PC-3 (cell line): ENCODE measurements at regions not wholly inside any gene's neighbourhood (a gene's known extent, or its start where the extent isn't known, plus 50 kb on each side); places are given as distances from the start of the nearest gene placed in this dataset.

Experiments
- ATAC-seq: fragments of 200-7000 bp; cut with Tn5 transposase; 2 replicates; pipeline ENCODE4 v1.9.1; 2020; ENCODE audit warnings: mild to moderate bottlenecking, moderate library complexity
- BruUV-seq: library from RNA; stranded (reverse); fragments of 400-500 nt; replicated peaks from 2 replicates; lab custom pipeline; 2021; lab: Mats Ljungman, UMichigan
- CTCF ChIA-PET: fragments of 300-600 bp; sonication (Branson Sonifier 250); formaldehyde crosslinking; loops from one replicate; lab custom pipeline; 2022; ENCODE audit warnings: antibody characterized with exemption; lab: Charles Lee
- POLR2A ChIA-PET: fragments of 300-600 bp; sonication (Branson Sonifier 250); formaldehyde crosslinking; loops from one replicate; lab custom pipeline; 2022; ENCODE audit warnings: antibody characterized with exemption; ENCODE audit not compliant: unreplicated experiment; lab: Charles Lee
- DNase-seq: peaks from one replicate; pipeline ENCODE4 v3.0.0-alpha.2; 2015
- H2AFZ ChIP-seq: fragments of 300-600 bp; sonication (generic); 2 replicates; pipeline ENCODE4 v1.6.0; 2016; ENCODE audit warnings: antibody characterized with exemption, low read length
- H3F3A ChIP-seq: fragments of 300-600 bp; sonication (generic); one replicate; pipeline ENCODE4 v1.6.0; 2017; ENCODE audit warnings: antibody characterized with exemption, low read length, control low read depth, mild to moderate bottlenecking; ENCODE audit not compliant: unreplicated experiment
- H3K27ac ChIP-seq: fragments of 300-600 bp; sonication (generic); 2 replicates; pipeline ENCODE4 v1.5.1; 2016; ENCODE audit warnings: mild to moderate bottlenecking, low read length
- H3K27me3 ChIP-seq: fragments of 300-600 bp; sonication (generic); 2 replicates; pipeline ENCODE4 v1.6.1; 2016; ENCODE audit warnings: low read length, mixed read lengths
- H3K36me3 ChIP-seq: fragments of 300-600 bp; sonication (generic); 2 replicates; pipeline ENCODE4 v1.6.1; 2016; ENCODE audit warnings: low read depth, mixed run types, low read length, mixed read lengths
- H3K4me1 ChIP-seq: fragments of 300-600 bp; sonication (generic); 2 replicates; pipeline ENCODE4 v1.5.1; 2016; ENCODE audit warnings: low read length; ENCODE audit not compliant: insufficient read depth
- H3K4me2 ChIP-seq: fragments of 300-600 bp; sonication (generic); 2 replicates; pipeline ENCODE4 v1.6.0; 2016; ENCODE audit warnings: low read length
- H3K4me3 ChIP-seq: fragments of 300-600 bp; sonication (generic); 2 replicates; pipeline ENCODE4 v1.5.1; 2016; ENCODE audit warnings: mild to moderate bottlenecking, low read length, mixed read lengths
- H3K79me2 ChIP-seq: fragments of 300-600 bp; sonication (generic); 2 replicates; pipeline ENCODE4 v1.6.1; 2017; ENCODE audit warnings: low read length, mixed read lengths
- H3K9ac ChIP-seq: fragments of 300-600 bp; sonication (generic); 2 replicates; pipeline ENCODE4 v1.6.0; 2016; ENCODE audit warnings: mild to moderate bottlenecking, low read length
- H3K9me2 ChIP-seq: fragments of 300-600 bp; sonication (generic); replicated peaks from 2 replicates; pipeline ENCODE4 v1.6.1; 2016; ENCODE audit warnings: mixed run types, low read length, mixed read lengths
- H3K9me3 ChIP-seq: fragments of 300-600 bp; sonication (generic); 2 replicates; pipeline ENCODE4 v1.6.1; 2016; ENCODE audit warnings: low read length, mixed read lengths
- H4K20me1 ChIP-seq: fragments of 300-600 bp; sonication (generic); 2 replicates; pipeline ENCODE4 v1.6.1; 2016; ENCODE audit warnings: low read length, mixed read lengths
- CTCF ChIP-seq: fragments of 300-600 bp; sonication (generic); conservative IDR thresholded peaks from 2 replicates; pipeline ENCODE4 v1.5.1; 2017; ENCODE audit warnings: antibody characterized with exemption, low read depth, mild to moderate bottlenecking, low read length
- EZH2 ChIP-seq: fragments of 300-600 bp; sonication (generic); IDR thresholded peaks from one replicate; pipeline ENCODE4 v1.6.1; 2017; ENCODE audit warnings: antibody characterized with exemption, mild to moderate bottlenecking, low read length; ENCODE audit not compliant: unreplicated experiment
- EZH2phosphoT487 ChIP-seq: fragments of 300-600 bp; sonication (generic); IDR thresholded peaks from 2 replicates; pipeline ENCODE4 v1.6.1; 2018; ENCODE audit warnings: mild to moderate bottlenecking, antibody characterized with exemption, low read length, borderline replicate concordance
- intact Hi-C: fragments of 100-400 bp; cut with micrococcal nuclease; formaldehyde crosslinking; loops from 2 replicates; pipeline ENCODE4 v1.9.0; 2023

- no peaks in the 10 kb centered on the region for H3K9me2 ChIP-seq
- no peak overlapping the region for H3K4me3 ChIP-seq
- peaks cover 6% of the 10 kb centered on the region; the same call in 1 of the 2 replicates for H3K4me1 ChIP-seq
- H3K9me3 ChIP-seq = no peaks in the 10 kb centered on the region
- no peaks in the 10 kb centered on the region for H3K27me3 ChIP-seq
- H3K9ac ChIP-seq = no peak overlapping the region
- DNase-seq (no peak), ATAC-seq (no peak)
- POLR2A ChIA-PET = no interaction called here
- no peak overlapping the region for H2AFZ ChIP-seq
- no peak overlapping the region for H3K4me2 ChIP-seq
- no TSS peak for BruUV-seq
- H3F3A ChIP-seq = no peaks in the 10 kb centered on the region
- no peaks in the 10 kb centered on the region for H3K79me2 ChIP-seq
- TF ChIP-seq CTCF (no peak), EZH2 (no peak), EZH2phosphoT487 (no peak)
- CTCF ChIA-PET = no interaction called here
- no peaks in the 10 kb centered on the region for H4K20me1 ChIP-seq
- intact Hi-C loops = no loop called here
- H3K36me3 ChIP-seq = no peaks in the 10 kb centered on the region
- H3K27ac ChIP-seq = no peak overlapping the region
Measured at GRCh38 chr6:14718861-14719260, 527.0 kb upstream of the JARID2 start.

GRCh38 chr6:14719270-14719669, 526.6 kb upstream of the JARID2 start:
- Histone ChIP-seq H3K79me2 (no peaks in the 10 kb centered on the region), H3K4me3 (no peak overlapping the region), H3K4me1 (0 out of 2 replicates have a peak, but pooled peaks cover 2% of the 10 kb centered on the region), H3K9me2 (no peaks in the 10 kb centered on the region), H3K36me3 (no peaks in the 10 kb centered on the region), H3K27ac (no peak overlapping the region), H3F3A (no peaks in the 10 kb centered on the region), H3K9me3 (no peaks in the 10 kb centered on the region), H3K9ac (no peak overlapping the region), H4K20me1 (no peaks in the 10 kb centered on the region), H2AFZ (no peak overlapping the region), H3K4me2 (no peak overlapping the region), H3K27me3 (no peaks in the 10 kb centered on the region)
- ATAC-seq (no peak), DNase-seq (no peak)
- no peak for TF ChIP-seq EZH2phosphoT487
- no peak for TF ChIP-seq EZH2
- no peak for TF ChIP-seq CTCF
- intact Hi-C loops = no loop called here
- ChIA-PET POLR2A (no interaction called here), CTCF (no interaction called here)
- no TSS peak for BruUV-seq

GRCh38 chr6:14720411-14721102, 525.3 kb upstream of the JARID2 start:
- Histone ChIP-seq H3K9me2 (no peaks in the 10 kb centered on the region), H3F3A (no peaks in the 10 kb centered on the region), H3K4me3 (no peak overlapping the region), H3K4me2 (no peak overlapping the region), H4K20me1 (no peaks in the 10 kb centered on the region), H3K4me1 (no peaks in the 10 kb centered on the region), H3K9me3 (no peaks in the 10 kb centered on the region), H3K79me2 (no peaks in the 10 kb centered on the region), H3K36me3 (no peaks in the 10 kb centered on the region), H2AFZ (no peak overlapping the region), H3K27ac (no peak overlapping the region), H3K27me3 (no peaks in the 10 kb centered on the region), H3K9ac (no peak overlapping the region)
- no peak for TF ChIP-seq CTCF
- no peak for TF ChIP-seq EZH2phosphoT487
- no peak for TF ChIP-seq EZH2
- DNase-seq (no peak), ATAC-seq (no peak)
- intact Hi-C loops = no loop called here
- ChIA-PET CTCF (no interaction called here), POLR2A (no interaction called here)
- BruUV-seq = no TSS peak
